Body of pancreas (tissue), 4 donors: ENCODE measurements at regions not wholly inside any gene's neighbourhood (a gene's known extent, or its start where the extent isn't known, plus 50 kb on each side); places are given as distances from the start of the nearest gene placed in this dataset.

Experiments
- CTCF ChIP-seq, 7 experiments: fragments of 450-650 bp in 4 of 7; fragments of 200-600 bp in 3 of 7; sonication (generic) in 3 of 7; IDR thresholded peaks; one replicate each; pipeline ENCODE4 v1.5.1; 2016 to 2019; ENCODE audit warnings: antibody characterized with exemption in 7 of 7
- POLR2A ChIP-seq, 3 donors: fragments of 450-650 bp; IDR thresholded peaks; one replicate each; pipeline ENCODE4 v1.6.1; 2016; ENCODE audit warnings: antibody characterized with exemption in 3 of 3, mild to moderate bottlenecking in 2 of 3

- TF ChIP-seq CTCF (IDR thresholded peaks at IDR 0.05) = no peak
- TF ChIP-seq POLR2A (IDR thresholded peaks at IDR 0.05) = no peak
Measured at GRCh38 chr4:136939781-136940180, 592.5 kb downstream of the PCDH18 start.
